Breast epithelium (tissue), 4 donors: ENCODE measurements at regions not wholly inside any gene's neighbourhood (a gene's known extent, or its start where the extent isn't known, plus 50 kb on each side); places are given as distances from the start of the nearest gene placed in this dataset.
A peak's percentile ranks its signal among the peaks of the same experiment; 100 is the strongest.

ENCODE experiments used
- DNase-seq, 2 donors: peaks; one replicate each; pipeline ENCODE4 v3.0.0-alpha.2; 2019; ENCODE audit warnings: low spot score in 2 of 2
- H3K27ac ChIP-seq, 2 donors: fragments of 200-600 bp; sonication (generic) in 1 of 2; one replicate each; pipeline ENCODE4 v1.5.1; 2016 to 2019; ENCODE audit warnings: mild to moderate bottlenecking in 1 of 2
- H3K27me3 ChIP-seq, 2 donors: fragments of 200-600 bp; sonication (generic) in 1 of 2; one replicate each; pipeline versions ENCODE4 v1.5.1 to v1.6.0; 2017 to 2019; ENCODE audit warnings: control low read depth in 1 of 2, mild to moderate bottlenecking in 1 of 2
- H3K36me3 ChIP-seq: fragments of 200-600 bp; one replicate; pipeline ENCODE4 v1.5.1; 2019
- H3K4me1 ChIP-seq, 2 donors: fragments of 200-600 bp; sonication (generic); one replicate each; pipeline ENCODE4 v1.5.1; 2016 to 2019; ENCODE audit warnings: control low read depth in 1 of 2
- H3K4me3 ChIP-seq, 3 donors: fragments of 200-600 bp; sonication (generic); 1 replicate in 2 of 3; 2 replicates in 1 of 3; pipeline ENCODE4 v1.5.1; 2016 to 2019; ENCODE audit warnings: mild to moderate bottlenecking in 3 of 3, moderate library complexity in 2 of 3
- H3K9me3 ChIP-seq, 2 donors: fragments of 200-600 bp; sonication (generic) in 1 of 2; one replicate each; pipeline ENCODE4 v1.5.1; 2016 to 2019; ENCODE audit warnings: control low read depth in 1 of 2
- POLR2A ChIP-seq: fragments of 450-650 bp; IDR thresholded peaks from one replicate; pipeline ENCODE4 v1.6.1; 2016; ENCODE audit warnings: antibody characterized with exemption, mild to moderate bottlenecking, moderate library complexity
- POLR2AphosphoS5 ChIP-seq, 3 donors: sonication (generic); formaldehyde crosslinking; IDR thresholded peaks; one replicate each; pipeline ENCODE4 v1.6.1; 2017; ENCODE audit warnings: antibody characterized with exemption in 3 of 3
- intact Hi-C: fragments of 100-400 bp; cut with DNase I; formaldehyde crosslinking; loops from one replicate; pipeline ENCODE4 v1.15.1; 2023; ENCODE audit warnings: low total_unique reads
- TF ChIP-seq, protein P1 (sequence below), 3 donors: fragments of 450-650 bp; IDR thresholded peaks; one replicate each; pipeline ENCODE4 v1.5.1; 2016 to 2017; ENCODE audit warnings: antibody characterized with exemption in 3 of 3, mild to moderate bottlenecking in 3 of 3, moderate library complexity in 3 of 3

DNA sequence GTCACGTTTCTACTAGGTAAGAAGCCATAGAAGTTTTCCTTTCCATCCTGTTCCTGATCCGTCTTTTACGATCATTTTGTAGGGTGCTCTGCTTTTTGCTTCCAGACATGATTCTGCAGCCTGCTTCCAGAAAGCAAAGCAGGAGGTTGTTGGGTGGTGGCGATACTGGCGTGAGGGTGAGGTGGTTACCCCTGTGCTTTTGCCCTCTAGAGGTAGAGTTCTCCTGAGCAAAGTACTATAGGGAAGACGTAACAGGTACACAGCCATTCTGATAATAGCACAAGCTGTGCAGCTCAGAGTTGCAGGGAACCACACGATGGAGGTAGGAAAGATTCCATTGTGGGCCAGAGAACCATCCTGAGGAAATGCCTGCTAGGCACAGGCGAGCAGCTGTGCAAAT is 186.0 kb downstream of the PAH start:
- Histone ChIP-seq H3K27ac (no peak overlapping the region), H3K9me3 (no peaks in the 10 kb centered on the region), H3K4me3 (no peak overlapping the region), H3K4me1 (no peaks in the 10 kb centered on the region), H3K27me3 (no peaks in the 10 kb centered on the region), H3K36me3 (no peaks in the 10 kb centered on the region)
- no peak for DNase-seq
- TF ChIP-seq POLR2A (no peak), POLR2AphosphoS5 (IDR thresholded peaks at IDR 0.05) (no peak)
- TF ChIP-seq, protein P1, sequence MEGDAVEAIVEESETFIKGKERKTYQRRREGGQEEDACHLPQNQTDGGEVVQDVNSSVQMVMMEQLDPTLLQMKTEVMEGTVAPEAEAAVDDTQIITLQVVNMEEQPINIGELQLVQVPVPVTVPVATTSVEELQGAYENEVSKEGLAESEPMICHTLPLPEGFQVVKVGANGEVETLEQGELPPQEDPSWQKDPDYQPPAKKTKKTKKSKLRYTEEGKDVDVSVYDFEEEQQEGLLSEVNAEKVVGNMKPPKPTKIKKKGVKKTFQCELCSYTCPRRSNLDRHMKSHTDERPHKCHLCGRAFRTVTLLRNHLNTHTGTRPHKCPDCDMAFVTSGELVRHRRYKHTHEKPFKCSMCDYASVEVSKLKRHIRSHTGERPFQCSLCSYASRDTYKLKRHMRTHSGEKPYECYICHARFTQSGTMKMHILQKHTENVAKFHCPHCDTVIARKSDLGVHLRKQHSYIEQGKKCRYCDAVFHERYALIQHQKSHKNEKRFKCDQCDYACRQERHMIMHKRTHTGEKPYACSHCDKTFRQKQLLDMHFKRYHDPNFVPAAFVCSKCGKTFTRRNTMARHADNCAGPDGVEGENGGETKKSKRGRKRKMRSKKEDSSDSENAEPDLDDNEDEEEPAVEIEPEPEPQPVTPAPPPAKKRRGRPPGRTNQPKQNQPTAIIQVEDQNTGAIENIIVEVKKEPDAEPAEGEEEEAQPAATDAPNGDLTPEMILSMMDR (IDR thresholded peaks at IDR 0.05) = no peak
- intact Hi-C loops = no loop called here

DNA sequence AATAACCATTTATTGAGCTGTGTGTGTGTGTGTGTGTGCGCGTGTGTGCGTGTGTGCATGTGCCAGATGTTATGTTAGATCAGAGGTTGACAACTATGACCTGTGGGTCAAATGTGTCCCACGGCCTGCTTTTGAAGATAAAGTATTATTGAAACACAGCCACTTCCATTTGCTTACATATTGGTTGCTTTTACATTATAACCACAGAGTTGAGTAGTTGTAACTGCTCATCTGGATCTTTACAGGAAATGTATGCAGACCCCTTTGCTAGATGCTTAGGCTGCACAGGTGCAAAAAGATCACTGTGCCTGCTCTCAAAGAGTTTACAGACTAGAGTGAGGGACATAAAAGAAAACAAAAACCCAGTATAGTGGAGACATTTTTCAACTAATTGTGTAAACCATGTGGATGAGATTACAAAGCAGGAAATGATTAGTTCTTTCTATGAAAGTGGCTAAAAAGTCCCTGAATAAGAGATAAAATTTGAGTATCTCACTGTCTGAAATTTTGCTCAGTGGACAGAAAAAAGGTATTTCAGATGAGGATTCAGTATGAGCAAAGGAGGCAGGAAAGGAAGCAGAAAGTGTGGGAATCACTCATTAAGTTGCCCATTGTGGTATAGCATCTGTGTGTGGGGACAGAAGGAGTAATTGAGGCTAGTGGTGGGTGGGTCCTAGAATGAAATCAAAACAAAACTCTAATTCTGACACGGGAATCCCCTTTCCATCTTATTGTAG is 188.4 kb downstream of the PAH start:
- Histone ChIP-seq H3K36me3 (no peaks in the 10 kb centered on the region), H3K4me1 (no peaks in the 10 kb centered on the region), H3K9me3 (no peaks in the 10 kb centered on the region), H3K27ac (peak overlapping the region in 1 of 2 donors; percentile 50), H3K4me3 (no peak overlapping the region), H3K27me3 (no peaks in the 10 kb centered on the region)
- DNase-seq = no peak
- intact Hi-C loops = no loop called here
- TF ChIP-seq, protein P1 (IDR thresholded peaks at IDR 0.05) = no peak
- TF ChIP-seq POLR2A (no peak), POLR2AphosphoS5 (IDR thresholded peaks at IDR 0.05) (no peak)

DNA sequence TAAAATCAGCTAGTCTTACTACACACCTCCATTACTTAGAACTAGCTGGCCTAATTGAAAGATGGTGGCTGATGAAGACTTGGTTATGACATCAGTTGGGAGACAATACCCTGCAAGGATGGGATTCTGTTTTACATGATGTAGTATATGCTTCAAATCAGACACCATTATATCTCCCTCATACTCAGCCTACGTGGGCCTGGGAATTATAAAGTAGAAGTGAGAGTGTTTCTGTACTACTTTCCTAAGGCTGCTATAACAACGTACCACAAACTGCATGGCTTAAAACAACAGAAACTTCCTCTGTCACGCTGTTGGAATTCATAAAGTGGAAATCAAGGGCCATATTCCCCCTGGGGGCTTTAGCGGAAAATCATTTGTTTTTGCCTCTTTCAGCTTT is 190.4 kb downstream of the PAH start:
- no peak overlapping the region for H3K27ac ChIP-seq
- H3K4me3 ChIP-seq = no peak overlapping the region
- intact Hi-C loops = no loop called here
- no peaks in the 10 kb centered on the region for H3K27me3 ChIP-seq
- H3K4me1 ChIP-seq = no peaks in the 10 kb centered on the region
- TF ChIP-seq POLR2AphosphoS5 (IDR thresholded peaks at IDR 0.05) (no peak), POLR2A (no peak)
- TF ChIP-seq, protein P1 (IDR thresholded peaks at IDR 0.05) = no peak
- H3K9me3 ChIP-seq = no peaks in the 10 kb centered on the region
- no peak for DNase-seq
- H3K36me3 ChIP-seq = no peaks in the 10 kb centered on the region

DNA sequence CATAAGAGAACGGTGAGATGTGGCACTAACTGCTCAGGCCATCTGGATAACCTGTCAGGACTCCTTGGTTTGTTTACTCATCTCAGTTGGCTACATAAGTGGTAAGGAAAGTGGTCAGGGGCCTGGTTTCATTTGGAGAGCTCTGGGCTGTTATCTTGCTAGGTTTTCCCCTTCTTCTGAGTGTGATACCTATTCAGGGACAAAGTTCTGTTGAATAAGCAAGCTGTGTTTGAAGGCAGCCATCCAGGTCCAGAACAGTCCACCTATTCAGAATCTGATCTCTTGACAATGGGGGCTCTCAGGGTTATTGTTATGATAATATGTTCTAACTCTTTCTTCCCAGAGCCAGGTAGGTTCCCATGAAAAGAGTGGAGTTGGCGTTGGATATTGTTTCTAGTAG is 194.9 kb downstream of the PAH start:
- Histone ChIP-seq H3K36me3 (no peaks in the 10 kb centered on the region), H3K4me1 (no peaks in the 10 kb centered on the region), H3K27ac (no peak overlapping the region), H3K27me3 (no peaks in the 10 kb centered on the region), H3K4me3 (no peak overlapping the region), H3K9me3 (no peaks in the 10 kb centered on the region)
- TF ChIP-seq POLR2A (no peak), POLR2AphosphoS5 (IDR thresholded peaks at IDR 0.05) (no peak)
- TF ChIP-seq, protein P1 (IDR thresholded peaks at IDR 0.05) = no peak
- DNase-seq = no peak
- intact Hi-C loops = no loop called here

DNA sequence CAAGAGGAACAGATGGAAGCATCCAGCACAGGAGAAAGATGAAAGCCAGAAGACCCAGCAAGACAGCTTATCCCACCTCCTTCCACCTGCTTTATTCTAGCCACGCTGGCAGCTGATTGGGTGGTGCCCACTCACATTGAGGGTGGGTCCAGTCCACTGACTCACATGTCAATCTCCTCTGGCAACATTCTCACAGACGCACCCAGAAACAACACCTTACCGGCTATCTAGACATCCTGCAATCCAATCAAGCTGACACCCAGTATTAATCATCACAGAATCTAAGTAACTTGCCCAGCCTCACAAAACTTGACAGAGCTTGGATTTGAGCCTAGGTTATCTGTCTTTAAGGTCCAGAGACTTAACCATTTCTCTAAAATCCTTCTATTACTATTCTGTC is 208.9 kb downstream of the PAH start:
- no peak overlapping the region for H3K27ac ChIP-seq
- TF ChIP-seq POLR2AphosphoS5 (IDR thresholded peaks at IDR 0.05) (no peak), POLR2A (no peak)
- TF ChIP-seq, protein P1 (IDR thresholded peaks at IDR 0.05) = no peak
- H3K9me3 ChIP-seq = no peaks in the 10 kb centered on the region
- intact Hi-C loops = no loop called here
- no peaks in the 10 kb centered on the region for H3K4me1 ChIP-seq
- DNase-seq = no peak
- no peaks in the 10 kb centered on the region for H3K36me3 ChIP-seq
- no peaks in the 10 kb centered on the region for H3K27me3 ChIP-seq
- no peak overlapping the region for H3K4me3 ChIP-seq
